DMS53 treated with DMSO at 0.1 percent for 48 hours (cell line): ENCODE measurements at regions not wholly inside any gene's neighbourhood (a gene's known extent, or its start where the extent isn't known, plus 50 kb on each side); places are given as distances from the start of the nearest gene placed in this dataset.
A peak's percentile ranks its signal among the peaks of the same experiment; 100 is the strongest.
"Not testable (repeated sequence)": the region's sequence is repeated elsewhere in the genome, so short reads cannot be mapped to it uniquely, and the experiment has no call there.

Source experiments
- DNase-seq: peaks from one replicate; lab custom pipeline; 2025; ENCODE audit not compliant: unreplicated experiment; lab: John Stamatoyannopoulos, UW

GRCh38 chrX:113154315-113154714 is 313.7 kb upstream of the AMOT start:
- not testable (repeated sequence) for DNase-seq

- DNase-seq, result no peak
Measured at GRCh38 chrX:113136836-113137235, 296.2 kb upstream of the AMOT start.

GRCh38 chrX:113133316-113133715 is 292.7 kb upstream of the AMOT start:
- DNase-seq, result no peak

- DNase-seq, result no peak
Measured at GRCh38 chrX:113124693-113125092, 284.1 kb upstream of the AMOT start.

GRCh38 chrX:113075521-113075920 is 234.9 kb upstream of the AMOT start:
- no peak for DNase-seq

- peak; percentile 72 for DNase-seq
Measured at GRCh38 chrX:113059714-113060113, 219.1 kb upstream of the AMOT start.

GRCh38 chrX:113058634-113059033 is 218.0 kb upstream of the AMOT start:
- no peak for DNase-seq

GRCh38 chrX:113048896-113049295 is 208.3 kb upstream of the AMOT start:
- DNase-seq, result no peak

- no peak for DNase-seq
Measured at GRCh38 chrX:113048480-113048879, 207.8 kb upstream of the AMOT start.

GRCh38 chrX:113033966-113034680 is 193.5 kb upstream of the AMOT start:
- DNase-seq, result no peak

GRCh38 chrX:113019958-113020357 is 179.3 kb upstream of the AMOT start:
- no peak for DNase-seq

- DNase-seq, result no peak
Measured at GRCh38 chrX:113009837-113010236, 169.2 kb upstream of the AMOT start.

- DNase-seq, result no peak
Measured at GRCh38 chrX:113009029-113009428, 168.4 kb upstream of the AMOT start.

- DNase-seq, result no peak
Measured at GRCh38 chrX:113001836-113002235, 161.2 kb upstream of the AMOT start.

- no peak for DNase-seq
Measured at GRCh38 chrX:112997991-112998390, 157.4 kb upstream of the AMOT start.

GRCh38 chrX:112991801-112992200 is 151.2 kb upstream of the AMOT start:
- DNase-seq, result no peak

- no peak for DNase-seq
Measured at GRCh38 chrX:112979879-112980278, 139.2 kb upstream of the AMOT start.

GRCh38 chrX:112968351-112969133 is 127.9 kb upstream of the AMOT start:
- DNase-seq, result peak; percentile 14

GRCh38 chrX:112967903-112968302 is 127.3 kb upstream of the AMOT start:
- DNase-seq, result no peak

- DNase-seq, result no peak
Measured at GRCh38 chrX:112967341-112967740, 126.7 kb upstream of the AMOT start.

GRCh38 chrX:112961981-112962380 is 121.3 kb upstream of the AMOT start:
- no peak for DNase-seq

- DNase-seq, result no peak
Measured at GRCh38 chrX:112947981-112948615, 107.5 kb upstream of the AMOT start.
